ENCODE measurements at regions not wholly inside any gene's neighbourhood (a gene's known extent, or its start where the extent isn't known, plus 50 kb on each side); places are given as distances from the start of the nearest gene placed in this dataset.

GRCh38 chr18:78688249-78688648 is 291.4 kb upstream of the SALL3 start:
- H3K9me3 ChIP-seq (ENCODE audit: low read length): no peaks in the 10 kb centered on the region
- no peaks in the 10 kb centered on the region for H3K9me2 ChIP-seq (ENCODE audit: insufficient read depth, low read length)
- ChIA-PET POLR2A (no interaction called here), CTCF (ENCODE audit: unreplicated experiment) (no interaction called here)
- TF ChIP-seq EZH2phosphoT487 (IDR thresholded peaks at IDR 0.05; ENCODE audit: borderline replicate concordance, low read depth, low read length): no peak
- TF ChIP-seq CTCF (conservative IDR thresholded peaks at IDR 0.05; ENCODE audit: low read length): no peak
- no peak overlapping the region for H3K4me3 ChIP-seq (ENCODE audit: low read depth, low read length, poor library complexity, severe bottlenecking)
- H3K4me2 ChIP-seq (ENCODE audit: low read length): no peak overlapping the region
- intact Hi-C loops (cut with micrococcal nuclease; ENCODE audit: unreplicated experiment): no loop called here
- H3K4me1 ChIP-seq (ENCODE audit: insufficient read depth, low read length, poor library complexity, severe bottlenecking): no peaks in the 10 kb centered on the region
- BruUV-seq (replicated peaks): no TSS peak
- H4K20me1 ChIP-seq (ENCODE audit: insufficient read depth, low read length): no peaks in the 10 kb centered on the region
- H3K36me3 ChIP-seq (ENCODE audit: insufficient read depth, low read length): no peaks in the 10 kb centered on the region
- no peaks in the 10 kb centered on the region for H3K79me2 ChIP-seq (ENCODE audit: insufficient read depth, low read depth, low read length)
- no peak overlapping the region for H3K27ac ChIP-seq (ENCODE audit: low read depth, low read length, poor library complexity, severe bottlenecking)
- H2AFZ ChIP-seq (ENCODE audit: low read length): no peak overlapping the region
- DNase-seq (ENCODE audit: low spot score): no peak

- no peaks in the 10 kb centered on the region for H4K20me1 ChIP-seq (ENCODE audit: insufficient read depth, low read length)
- no TSS peak for BruUV-seq (replicated peaks)
- no peaks in the 10 kb centered on the region for H3K36me3 ChIP-seq (ENCODE audit: insufficient read depth, low read length)
- no peak overlapping the region for H3K4me3 ChIP-seq (ENCODE audit: low read depth, low read length, poor library complexity, severe bottlenecking)
- H2AFZ ChIP-seq (ENCODE audit: low read length): no peak overlapping the region
- H3K4me2 ChIP-seq (ENCODE audit: low read length): no peak overlapping the region
- H3K79me2 ChIP-seq (ENCODE audit: insufficient read depth, low read depth, low read length): no peaks in the 10 kb centered on the region
- ChIA-PET CTCF (ENCODE audit: unreplicated experiment) (no interaction called here), POLR2A (no interaction called here)
- intact Hi-C loops (cut with micrococcal nuclease; ENCODE audit: unreplicated experiment): no loop called here
- DNase-seq (ENCODE audit: low spot score): no peak
- no peak overlapping the region for H3K27ac ChIP-seq (ENCODE audit: low read depth, low read length, poor library complexity, severe bottlenecking)
- no peaks in the 10 kb centered on the region for H3K9me3 ChIP-seq (ENCODE audit: low read length)
- H3K9me2 ChIP-seq (ENCODE audit: insufficient read depth, low read length): no peaks in the 10 kb centered on the region
- no peaks in the 10 kb centered on the region for H3K4me1 ChIP-seq (ENCODE audit: insufficient read depth, low read length, poor library complexity, severe bottlenecking)
- TF ChIP-seq EZH2phosphoT487 (IDR thresholded peaks at IDR 0.05; ENCODE audit: borderline replicate concordance, low read depth, low read length) (no peak), CTCF (conservative IDR thresholded peaks at IDR 0.05; ENCODE audit: low read length) (no peak)
Observed at GRCh38 chr18:78688916-78689315, 290.7 kb upstream of the SALL3 start.

- ChIA-PET POLR2A (no interaction called here), CTCF (ENCODE audit: unreplicated experiment) (no interaction called here)
- no TSS peak for BruUV-seq (replicated peaks)
Observed at GRCh38 chr18:78689606-78690005, 290.0 kb upstream of the SALL3 start.

More at GRCh38 chr18:78689606-78690005, 290.0 kb upstream of the SALL3 start:
- Histone ChIP-seq H3K36me3 (ENCODE audit: insufficient read depth, low read length) (no peaks in the 10 kb centered on the region), H4K20me1 (ENCODE audit: insufficient read depth, low read length) (no peaks in the 10 kb centered on the region), H3K27ac (ENCODE audit: low read depth, low read length, poor library complexity, severe bottlenecking) (no peak overlapping the region), H2AFZ (ENCODE audit: low read length) (no peak overlapping the region), H3K9me3 (ENCODE audit: low read length) (no peaks in the 10 kb centered on the region), H3K4me1 (ENCODE audit: insufficient read depth, low read length, poor library complexity, severe bottlenecking) (no peaks in the 10 kb centered on the region), H3K79me2 (ENCODE audit: insufficient read depth, low read depth, low read length) (no peaks in the 10 kb centered on the region), H3K4me3 (ENCODE audit: low read depth, low read length, poor library complexity, severe bottlenecking) (no peak overlapping the region), H3K9me2 (ENCODE audit: insufficient read depth, low read length) (no peaks in the 10 kb centered on the region), H3K4me2 (ENCODE audit: low read length) (no peak overlapping the region)
- TF ChIP-seq CTCF (conservative IDR thresholded peaks at IDR 0.05; ENCODE audit: low read length): no peak
- TF ChIP-seq EZH2phosphoT487 (IDR thresholded peaks at IDR 0.05; ENCODE audit: borderline replicate concordance, low read depth, low read length): no peak
- intact Hi-C loops (cut with micrococcal nuclease; ENCODE audit: unreplicated experiment): no loop called here
- DNase-seq (ENCODE audit: low spot score): no peak
